Bronchial epithelial cell (primary cell): ENCODE measurements at regions not wholly inside any gene's neighbourhood (a gene's known extent, or its start where the extent isn't known, plus 50 kb on each side); places are given as distances from the start of the nearest gene placed in this dataset.

Experiments
- DNase-seq: peaks from one replicate; pipeline ENCODE4 v3.0.0-alpha.2; 2010; ENCODE audit warnings: low read depth
- FAIRE-seq: peaks from 2 replicates; lab custom pipeline; 2011; peaks lifted over from hg19 to GRCh38; lab: Jason Lieb, UNC
- H3K27me3 ChIP-seq: 2 replicates; pipeline ENCODE4 v1.5.1; 2011; ENCODE audit warnings: low read length; ENCODE audit not compliant: control insufficient read depth, insufficient read depth
- H3K36me3 ChIP-seq: 2 replicates; pipeline ENCODE4 v1.5.1; 2011; ENCODE audit warnings: low read length; ENCODE audit not compliant: control insufficient read depth, insufficient read depth
- H3K4me3 ChIP-seq: 2 replicates; pipeline ENCODE4 v1.5.1; 2011; ENCODE audit warnings: mild to moderate bottlenecking, low read depth, low read length, control low read depth
- CTCF ChIP-seq: IDR thresholded peaks from 2 replicates; pipeline ENCODE4 v1.5.1; 2011; ENCODE audit warnings: mild to moderate bottlenecking, moderate library complexity, low read length, control low read depth, inconsistent platforms; ENCODE audit not compliant: insufficient read depth, severe bottlenecking

GRCh38 chr15:25268166-25268565 is 170.7 kb downstream of the UBE3A start:
- Histone ChIP-seq H3K4me3 (no peak overlapping the region), H3K36me3 (no peaks in the 10 kb centered on the region), H3K27me3 (no peaks in the 10 kb centered on the region)
- TF ChIP-seq CTCF: peak; percentile 16
- DNase-seq: peak; percentile 5
- FAIRE-seq: no peak
